Stimulated activated CD8-positive, alpha-beta memory T cell treated with anti-CD3 and anti-CD28 coated beads, Interleukin-2, amount 100 ng/mL, for 48 hours (primary cell): ENCODE measurements at regions not wholly inside any gene's neighbourhood (a gene's known extent, or its start where the extent isn't known, plus 50 kb on each side); places are given as distances from the start of the nearest gene placed in this dataset.
"Not testable (repeated sequence)": the region's sequence is repeated elsewhere in the genome, so short reads cannot be mapped to it uniquely, and the experiment has no call there.

ENCODE experiments used
- DNase-seq, 2 donors: peaks; one replicate each; pipeline ENCODE4 v3.0.0-alpha.2; 2020; ENCODE audit warnings: low read depth in 2 of 2

- DNase-seq, result no peak
These were observed 562.0 kb downstream of the SMARCA1 start for GRCh38 chrX:128961290-128961689.

DNA sequence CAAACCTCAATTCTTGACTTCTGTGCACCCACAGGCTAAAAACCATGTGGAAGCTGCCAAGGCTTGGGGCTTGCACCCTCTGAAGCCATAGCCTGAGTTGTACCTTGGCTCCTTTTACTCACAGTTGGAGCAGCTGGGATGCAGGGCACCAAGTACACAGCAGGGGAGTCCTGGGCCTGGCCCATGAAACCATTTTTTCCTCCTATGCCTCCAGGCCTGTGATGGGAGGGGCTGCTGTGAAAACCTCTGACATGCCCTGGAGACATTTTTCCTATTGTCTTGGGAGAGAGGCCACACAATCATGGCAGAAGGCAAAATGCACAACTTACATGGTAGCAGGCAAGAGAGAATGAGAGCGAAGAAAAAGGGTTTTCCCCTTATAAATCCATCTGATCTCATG, 568.6 kb downstream of the SMARCA1 start:
- not testable (repeated sequence) for DNase-seq

GRCh38 chrX:128931071-128931470, 592.2 kb downstream of the SMARCA1 start:
- DNase-seq, result no peak

DNA sequence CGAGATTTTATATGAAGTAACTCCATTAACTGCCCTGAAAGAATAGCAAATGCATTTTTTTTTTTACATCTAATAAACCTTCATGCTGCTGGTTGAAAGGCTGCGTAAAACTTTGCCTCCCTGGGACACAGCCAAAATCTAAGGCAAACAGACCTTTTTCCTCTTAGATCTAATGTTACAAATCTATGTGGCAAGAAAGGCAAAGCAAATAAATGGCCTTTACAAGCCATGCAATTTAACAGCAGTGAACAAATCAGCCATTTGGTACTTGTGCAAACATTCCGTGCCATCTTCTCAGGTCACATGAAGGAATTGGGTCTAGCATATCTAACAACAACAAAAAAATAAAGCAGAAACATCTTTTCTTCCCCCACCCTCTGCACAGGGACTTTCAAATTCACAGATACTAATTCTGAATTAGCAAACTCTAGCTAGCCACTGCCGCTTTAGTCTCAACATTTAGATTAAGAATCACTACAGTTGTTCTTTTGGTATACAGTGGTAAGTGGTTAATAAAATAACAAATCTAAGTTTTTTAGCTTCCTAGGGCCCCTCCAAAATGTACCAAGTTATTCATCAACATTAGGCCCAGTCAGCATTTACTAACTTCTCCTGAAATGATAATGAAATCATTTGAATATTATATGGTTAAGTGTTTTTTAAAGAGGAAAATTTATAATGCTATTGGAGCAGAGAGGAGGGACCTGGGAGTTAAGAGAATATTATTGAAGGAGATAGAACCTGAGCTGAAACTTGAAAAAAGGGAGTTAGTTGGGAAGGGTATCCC, 593.8 kb downstream of the SMARCA1 start:
- no peak for DNase-seq

DNA sequence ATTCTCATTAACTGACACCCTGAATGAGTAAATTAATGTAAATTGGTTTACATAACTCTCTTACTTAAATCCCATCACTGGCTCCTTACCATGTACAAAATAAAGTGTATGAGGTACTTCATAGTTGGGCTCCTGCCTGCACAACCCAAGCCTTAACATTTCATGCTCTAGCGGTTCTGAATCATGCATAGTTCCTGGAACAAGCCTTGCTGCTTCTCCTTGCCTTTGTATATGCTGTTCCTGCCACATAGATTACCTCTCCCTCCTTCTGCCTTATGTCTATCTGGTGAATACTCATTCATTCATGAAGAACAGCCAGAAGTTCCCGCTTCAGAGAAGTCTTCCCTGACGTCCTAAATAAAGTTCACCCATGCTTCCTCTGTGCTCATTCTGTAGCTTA, 594.7 kb downstream of the SMARCA1 start:
- no peak for DNase-seq

DNA sequence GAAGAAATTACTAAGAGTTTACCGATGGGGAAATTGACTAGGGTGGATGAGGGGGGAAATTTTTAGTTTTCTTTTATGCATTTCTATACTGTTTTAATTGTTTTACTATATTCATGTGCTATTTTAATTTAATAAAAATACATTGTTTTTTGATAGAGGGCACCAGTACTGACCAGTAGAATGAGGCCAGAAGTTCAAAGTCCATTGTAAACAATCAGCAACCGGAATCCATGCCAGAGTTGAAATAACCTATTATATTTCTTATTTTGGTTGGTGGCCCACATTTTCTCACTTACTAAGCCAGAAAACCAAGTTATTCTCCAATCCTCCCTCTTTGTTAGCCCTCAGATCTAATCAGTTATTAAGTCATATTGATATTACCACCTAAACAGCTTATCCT, 595.9 kb downstream of the SMARCA1 start:
- DNase-seq, result no peak

DNA sequence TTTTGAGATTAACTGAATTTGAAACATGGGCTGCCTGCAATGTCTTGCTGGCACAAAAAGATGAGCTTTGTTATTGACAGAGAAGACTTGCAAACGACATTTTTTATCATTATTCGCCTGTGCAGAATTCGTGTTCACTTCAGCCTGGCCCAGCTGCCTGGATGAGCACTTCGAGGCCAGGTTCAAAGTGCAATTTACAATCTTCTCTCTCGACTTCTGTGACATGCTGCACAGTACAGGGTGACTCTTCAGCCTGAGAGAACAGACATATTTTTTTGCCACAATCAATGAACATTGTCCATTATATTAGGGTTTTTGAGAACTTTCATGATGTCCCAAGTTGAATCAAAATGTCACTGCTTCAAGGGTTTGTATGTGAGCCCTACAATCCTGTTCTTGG, 616.5 kb downstream of the SMARCA1 start:
- DNase-seq, result no peak

DNA sequence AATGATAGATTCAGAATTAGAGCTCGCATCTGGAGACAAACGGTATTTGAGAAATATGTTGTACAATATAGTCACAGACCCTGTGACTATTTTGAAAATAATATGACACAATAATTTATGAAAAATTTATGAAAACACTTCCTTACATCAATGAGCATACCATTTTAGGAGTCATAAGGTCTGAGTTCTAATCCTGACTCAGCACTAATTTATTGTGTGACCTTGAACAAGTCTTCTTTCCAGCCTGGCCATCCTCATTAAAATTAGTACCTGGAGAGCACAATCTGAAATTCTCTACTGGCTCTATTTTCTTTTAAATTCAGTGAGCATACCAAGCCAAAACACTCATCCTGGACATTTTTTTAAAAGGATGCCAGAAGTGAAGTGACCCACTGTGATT, 622.3 kb downstream of the SMARCA1 start:
- no peak for DNase-seq

GRCh38 chrX:128897621-128898020, 625.7 kb downstream of the SMARCA1 start:
- DNase-seq, result no peak

DNA sequence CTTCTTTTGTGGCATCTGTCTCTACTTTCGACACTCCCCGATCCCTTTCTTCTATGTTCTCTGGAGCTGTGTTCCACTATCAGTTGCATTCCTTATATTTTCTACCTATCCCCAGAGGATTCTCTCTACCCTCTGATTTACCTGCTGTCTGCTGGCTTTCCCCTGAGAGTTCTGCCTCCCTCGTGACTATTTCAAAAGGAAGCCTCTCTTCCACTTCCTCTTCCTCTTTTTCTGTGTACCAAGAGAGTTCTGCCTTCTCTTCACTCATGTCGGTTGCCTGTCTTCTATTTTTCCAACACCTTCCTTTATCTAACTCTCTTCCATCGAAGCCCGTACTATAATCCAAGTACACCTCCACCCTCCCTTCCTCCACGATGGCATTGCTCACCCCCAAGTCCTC, 631.7 kb downstream of the SMARCA1 start:
- DNase-seq, result no peak

GRCh38 chrX:128884430-128884829, 638.9 kb downstream of the SMARCA1 start:
- no peak for DNase-seq

- DNase-seq, result no peak
These were observed 639.6 kb downstream of the SMARCA1 start for GRCh38 chrX:128883650-128884049.

DNA sequence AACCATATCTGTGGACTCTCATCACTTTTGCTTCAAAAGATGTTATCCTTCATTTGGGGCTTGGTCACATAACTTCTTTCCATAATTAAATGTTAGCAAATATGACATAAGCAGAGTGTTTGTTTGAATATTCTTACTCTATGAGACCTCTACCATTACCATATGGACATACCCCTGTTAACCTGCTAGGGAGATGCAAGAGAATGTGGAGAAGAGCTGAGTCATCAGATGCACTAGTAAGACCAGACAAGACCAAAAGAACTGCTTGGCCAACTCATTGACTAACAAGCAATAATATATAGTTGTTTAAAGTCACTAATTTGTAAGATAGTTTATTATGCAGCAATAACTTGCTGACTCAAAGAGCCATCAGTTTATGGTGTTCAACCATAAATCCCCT, 652.9 kb downstream of the SMARCA1 start:
- no peak for DNase-seq

DNA sequence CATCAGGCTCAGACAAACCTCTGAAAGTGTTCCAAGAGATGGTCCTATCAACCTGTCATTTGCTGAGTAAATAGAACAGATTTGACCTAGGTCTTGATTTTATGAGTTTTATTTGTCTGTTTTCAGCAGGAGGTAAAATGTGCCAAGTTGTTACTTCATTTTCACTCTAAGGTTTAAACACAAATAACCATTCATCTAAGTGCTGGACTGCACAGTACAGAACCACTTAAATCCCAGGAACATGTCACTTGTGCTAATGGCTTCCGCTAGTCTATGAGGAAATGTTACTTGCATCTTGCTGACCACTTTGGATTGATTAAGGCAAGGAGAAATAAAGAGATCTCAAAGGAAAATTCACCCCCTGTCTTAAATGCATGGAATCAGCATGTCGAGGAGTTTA, 660.7 kb downstream of the SMARCA1 start:
- no peak for DNase-seq

- DNase-seq, result no peak
These were observed 674.9 kb downstream of the SMARCA1 start for GRCh38 chrX:128848374-128848773.

- DNase-seq, result no peak
These were observed 676.9 kb downstream of the SMARCA1 start for GRCh38 chrX:128846385-128846784.

DNA sequence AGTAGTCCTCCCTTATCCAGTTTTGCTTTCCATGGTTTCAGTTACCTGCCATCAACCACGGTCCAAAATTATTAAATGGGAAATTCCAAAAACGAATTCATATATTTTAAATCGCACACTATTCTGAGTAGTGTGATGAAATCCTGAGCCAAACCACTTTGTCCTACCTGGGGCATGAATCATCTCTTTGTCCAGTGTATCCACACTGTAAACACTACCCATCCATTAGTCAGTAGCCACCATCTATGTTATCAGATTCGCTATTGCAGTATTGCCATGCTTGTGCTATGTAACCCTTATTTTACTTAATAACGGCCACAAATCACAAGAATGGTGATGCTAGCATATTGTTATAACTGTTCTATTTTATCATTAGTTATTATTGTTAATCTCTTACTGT, 704.6 kb downstream of the SMARCA1 start:
- DNase-seq, result no peak

- DNase-seq, result no peak
These were observed 706.4 kb downstream of the SMARCA1 start for GRCh38 chrX:128816919-128817318.

DNA sequence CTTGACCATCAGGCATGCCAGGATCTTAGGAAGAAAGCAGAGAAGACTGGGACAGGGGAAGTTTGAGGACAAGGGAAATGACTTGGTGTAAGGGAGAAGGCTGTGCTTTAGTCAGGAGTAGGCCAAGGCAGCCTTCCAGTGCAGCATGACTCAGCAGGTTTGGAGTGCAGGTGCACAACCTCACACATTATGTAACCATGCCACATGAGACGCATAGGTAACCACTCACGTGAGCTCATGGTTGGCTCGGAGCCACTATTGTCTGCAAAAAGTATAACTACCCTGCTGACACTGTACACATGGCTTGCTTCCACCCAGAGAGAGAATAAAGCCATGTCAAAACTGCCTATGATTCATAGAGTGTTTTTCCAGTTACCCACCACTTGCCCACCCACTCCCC, 715.9 kb downstream of the SMARCA1 start:
- no peak for DNase-seq

DNA sequence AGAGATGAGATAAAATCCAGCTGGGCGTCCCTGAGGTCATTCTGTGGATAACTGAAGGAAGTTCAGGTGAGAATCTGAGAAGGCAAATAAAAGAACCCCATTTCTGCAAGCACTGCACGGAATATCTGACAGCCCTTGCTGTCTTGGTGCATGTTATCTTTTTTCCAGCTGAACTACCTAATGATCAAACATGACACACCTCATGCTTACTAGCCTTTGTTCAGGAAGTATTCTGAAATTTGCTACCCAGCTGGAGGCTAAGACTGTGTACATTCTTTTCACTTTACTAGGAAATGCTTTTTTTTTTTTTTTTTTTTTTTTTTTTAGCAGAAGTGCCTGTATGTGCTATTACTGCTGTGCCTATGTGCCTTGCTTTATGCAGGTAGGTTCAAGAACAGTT, 718.1 kb downstream of the SMARCA1 start:
- DNase-seq, result no peak

- DNase-seq, result no peak
These were observed 718.5 kb downstream of the SMARCA1 start for GRCh38 chrX:128804828-128805227.

DNA sequence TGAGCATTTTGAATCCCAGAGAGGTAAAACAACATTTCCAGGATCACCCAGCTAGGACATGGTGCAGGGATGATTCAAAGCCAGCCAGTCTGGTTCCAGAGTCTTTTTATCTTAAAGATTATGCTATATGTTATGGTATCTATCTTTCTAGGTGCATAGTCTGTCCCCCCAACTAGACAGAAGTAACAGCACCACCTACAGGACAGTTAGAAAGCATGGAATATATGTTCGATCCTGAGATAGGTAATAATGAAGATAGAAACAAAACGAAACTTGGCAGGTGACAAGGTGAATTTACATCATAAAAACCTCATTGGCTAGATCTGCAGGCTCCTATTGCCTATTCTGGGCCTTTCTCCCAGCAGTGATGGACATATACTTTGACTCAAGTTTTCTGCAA, 723.2 kb downstream of the SMARCA1 start:
- no peak for DNase-seq

GRCh38 chrX:128783139-128783538, 730.9 kb upstream of the ACTRT1 start:
- DNase-seq, result not testable (repeated sequence)

DNA sequence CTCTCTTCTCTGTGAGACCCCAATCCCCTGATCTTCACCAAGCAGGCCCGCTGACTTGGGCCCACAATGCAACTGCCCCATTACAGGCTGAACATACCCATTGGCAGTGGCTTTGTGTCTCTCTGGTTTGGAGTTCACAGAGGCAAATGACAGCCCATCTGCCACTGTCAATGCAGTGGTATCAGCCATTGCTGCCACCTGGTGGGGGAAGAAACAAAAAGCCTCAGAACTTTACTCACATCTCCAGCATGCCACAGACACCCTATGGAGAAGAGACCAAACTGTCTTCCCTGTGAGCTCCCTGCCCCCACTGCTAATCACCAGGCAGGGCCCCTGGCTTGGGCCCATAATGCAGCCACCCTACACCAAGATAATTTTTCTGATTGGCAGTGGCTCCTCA, 729.3 kb upstream of the ACTRT1 start:
- DNase-seq, result no peak
